H9 (cell line): ENCODE measurements at regions not wholly inside any gene's neighbourhood (a gene's known extent, or its start where the extent isn't known, plus 50 kb on each side); places are given as distances from the start of the nearest gene placed in this dataset.

ENCODE experiments used
- DNase-seq: peaks from one replicate; pipeline ENCODE4 v3.0.0-alpha.2; 2017
- H2AFZ ChIP-seq: one replicate; pipeline ENCODE4 v1.6.1; 2013; ENCODE audit warnings: mild to moderate bottlenecking, low read length, control low read depth, moderate library complexity
- H2AK5ac ChIP-seq: 2 replicates; pipeline ENCODE4 v1.6.1; 2013; ENCODE audit warnings: low read length, control low read depth, mixed read lengths; ENCODE audit not compliant: insufficient read length
- H2BK120ac ChIP-seq: one replicate; pipeline ENCODE4 v1.6.1; 2013; ENCODE audit warnings: low read depth, mild to moderate bottlenecking, low read length, control low read depth, inconsistent platforms; ENCODE audit not compliant: poor library complexity, severe bottlenecking
- H2BK12ac ChIP-seq: 2 replicates; pipeline ENCODE4 v1.6.1; 2013; ENCODE audit warnings: low read length, control low read depth, mixed read lengths, low read depth; ENCODE audit not compliant: insufficient read length
- H2BK15ac ChIP-seq: 2 replicates; pipeline ENCODE4 v1.6.1; 2013; ENCODE audit warnings: low read depth, low read length, control low read depth
- H2BK20ac ChIP-seq: one replicate; pipeline ENCODE4 v1.6.1; 2013; ENCODE audit warnings: low read depth, mild to moderate bottlenecking, low read length, control low read depth, inconsistent platforms; ENCODE audit not compliant: poor library complexity, severe bottlenecking
- H2BK5ac ChIP-seq: 2 replicates; pipeline ENCODE4 v1.6.1; 2013; ENCODE audit warnings: low read length, control low read depth, mixed read lengths; ENCODE audit not compliant: insufficient read length
- H3K14ac ChIP-seq: 2 replicates; pipeline ENCODE4 v1.6.1; 2013; ENCODE audit warnings: low read length, control low read depth; ENCODE audit not compliant: insufficient read depth
- H3K18ac ChIP-seq: 2 replicates; pipeline ENCODE4 v1.6.1; 2013; ENCODE audit warnings: low read depth, mild to moderate bottlenecking, mixed read lengths, low read length, control low read depth; ENCODE audit not compliant: insufficient read length
- H3K23ac ChIP-seq: 2 replicates; pipeline ENCODE4 v1.6.1; 2013; ENCODE audit warnings: low read length, control low read depth, mixed read lengths, low read depth; ENCODE audit not compliant: insufficient read length
- H3K23me2 ChIP-seq: 2 replicates; pipeline ENCODE4 v1.6.1; 2013; ENCODE audit warnings: low read depth, mild to moderate bottlenecking, mixed read lengths, low read length, control low read depth; ENCODE audit not compliant: insufficient read length, poor library complexity, severe bottlenecking
- H3K27ac ChIP-seq: 2 replicates; pipeline ENCODE4 v1.5.1; 2013; ENCODE audit warnings: low read length, control low read depth, mixed read lengths, low read depth; ENCODE audit not compliant: insufficient read length
- H3K27me3 ChIP-seq: 2 replicates; pipeline ENCODE4 v1.6.1; 2013; ENCODE audit warnings: low read length, control low read depth, inconsistent platforms; ENCODE audit not compliant: insufficient read depth
- H3K4ac ChIP-seq: 2 replicates; pipeline ENCODE4 v1.6.1; 2013; ENCODE audit warnings: low read depth, mild to moderate bottlenecking, control low read depth, inconsistent platforms, low read length, moderate library complexity
- H3K4me1 ChIP-seq: 2 replicates; pipeline ENCODE4 v1.6.1; 2013; ENCODE audit warnings: low read length, control low read depth, inconsistent platforms; ENCODE audit not compliant: insufficient read depth
- H3K4me2 ChIP-seq: 2 replicates; pipeline ENCODE4 v1.6.1; 2013; ENCODE audit warnings: low read length, control low read depth, mixed read lengths; ENCODE audit not compliant: insufficient read length, insufficient read depth
- H3K56ac ChIP-seq: 2 replicates; pipeline ENCODE4 v1.6.1; 2013; ENCODE audit warnings: low read depth, mild to moderate bottlenecking, mixed read lengths, low read length, control low read depth; ENCODE audit not compliant: insufficient read length
- H3K79me1 ChIP-seq: 2 replicates; pipeline ENCODE4 v1.6.1; 2013; ENCODE audit warnings: low read depth, mild to moderate bottlenecking, moderate library complexity, low read length, control low read depth, inconsistent platforms; ENCODE audit not compliant: insufficient read depth, poor library complexity, severe bottlenecking
- H3K79me2 ChIP-seq: 2 replicates; pipeline ENCODE4 v1.6.1; 2013; ENCODE audit warnings: low read length, control low read depth, inconsistent platforms; ENCODE audit not compliant: insufficient read depth
- H3K9ac ChIP-seq: 2 replicates; pipeline ENCODE4 v1.6.1; 2013; ENCODE audit warnings: low read length, control low read depth, mixed read lengths; ENCODE audit not compliant: insufficient read length; ENCODE audit errors: extremely low read depth
- H3K9me3 ChIP-seq: one replicate; pipeline ENCODE4 v1.6.1; 2013; ENCODE audit warnings: low read depth, low read length, inconsistent platforms; ENCODE audit not compliant: control insufficient read depth
- H3T11ph ChIP-seq: one replicate; pipeline ENCODE4 v1.6.1; 2013; ENCODE audit warnings: mild to moderate bottlenecking, low read length, control low read depth, inconsistent platforms
- H4K20me1 ChIP-seq: one replicate; pipeline ENCODE4 v1.6.1; 2013; ENCODE audit not compliant: control insufficient read depth, insufficient read length, insufficient read depth
- H4K5ac ChIP-seq: 2 replicates; pipeline ENCODE4 v1.6.1; 2013; ENCODE audit warnings: low read depth, mild to moderate bottlenecking, mixed read lengths, low read length, control low read depth; ENCODE audit not compliant: insufficient read length
- H4K8ac ChIP-seq: replicated peaks from 2 replicates; pipeline ENCODE4 v1.6.1; 2013; ENCODE audit warnings: low read length, control low read depth, mixed read lengths, low read depth; ENCODE audit not compliant: insufficient read length
- H4K91ac ChIP-seq: 2 replicates; pipeline ENCODE4 v1.6.1; 2013; ENCODE audit warnings: low read depth, mild to moderate bottlenecking, moderate library complexity, mixed read lengths, low read length, control low read depth; ENCODE audit not compliant: insufficient read length
- H3K27ac Mint-ChIP-seq, 3 experiments: 2 replicates in 2 of 3; 3 replicates in 1 of 3; pipeline ENCODE4 v1.8.0; 2020 to 2021; ENCODE audit warnings: mixed read lengths in 3 of 3, mild to moderate bottlenecking in 1 of 3, moderate library complexity in 1 of 3
- H3K27me3 Mint-ChIP-seq: 2 replicates; pipeline ENCODE4 v1.8.0; 2021; ENCODE audit warnings: low read depth, mild to moderate bottlenecking, moderate library complexity, mixed read lengths
- H3K36me3 Mint-ChIP-seq, 3 experiments: 2 replicates in 2 of 3; 3 replicates in 1 of 3; pipeline ENCODE4 v1.8.0; 2020 to 2021; ENCODE audit warnings: low read depth in 3 of 3, mixed read lengths in 3 of 3; ENCODE audit not compliant: insufficient read depth in 1 of 3
- H3K4me1 Mint-ChIP-seq, 2 experiments: 2 replicates each; pipeline ENCODE4 v1.8.0; 2020; ENCODE audit warnings: mixed read lengths in 2 of 2
- H3K4me3 Mint-ChIP-seq, 2 experiments: 2 replicates in 1 of 2; 3 replicates in 1 of 2; pipeline ENCODE4 v1.8.0; 2020 to 2021; ENCODE audit warnings: mild to moderate bottlenecking in 2 of 2, mixed read lengths in 2 of 2, moderate library complexity in 1 of 2
- H3K9me3 Mint-ChIP-seq, 2 experiments: 2 replicates in 1 of 2; 3 replicates in 1 of 2; pipeline ENCODE4 v1.8.0; 2020; ENCODE audit warnings: mild to moderate bottlenecking in 2 of 2, mixed read lengths in 2 of 2, moderate library complexity in 1 of 2
- CTCF ChIP-seq: fragments of 200-600 bp; sonication (generic); conservative IDR thresholded peaks from 3 replicates; pipeline ENCODE4 v1.8.0; 2021; ENCODE audit warnings: antibody characterized with exemption, mild to moderate bottlenecking
- WGBS: extraction: QIAGEN DNeasy Blood & Tissue Kit; methylation state at CpG from one replicate; pipeline ENCODE4 v1.1.7; 2013; ENCODE audit warnings: missing lambda C conversion rate, low lambda C conversion rate, mixed read lengths; ENCODE audit not compliant: insufficient read length; ENCODE audit errors: extremely low coverage; 5-methylcytosine and 5-hydroxymethylcytosine counted together

- WGBS, result no CpG with 5 or more reads among the region's 8 CpGs
- Mint-ChIP-seq H3K4me3 (no peak overlapping the region), H3K27me3 (peaks cover 25% of the 10 kb centered on the region)
Observed at GRCh38 chr6:1125297-1125696, 186.6 kb upstream of the FOXQ1 start.

More at GRCh38 chr6:1125297-1125696, 186.6 kb upstream of the FOXQ1 start:
- Histone ChIP-seq H3K18ac (no peak overlapping the region), H4K8ac (no peak overlapping the region), H3K27ac (no peak overlapping the region), H2AFZ (no peak overlapping the region), H3K9ac (no peak overlapping the region), H2AK5ac (no peak overlapping the region), H2BK15ac (no peak overlapping the region), H3K79me2 (no peaks in the 10 kb centered on the region), H4K5ac (no peak overlapping the region), H3K4ac (no peak overlapping the region), H2BK12ac (no peak overlapping the region), H3K56ac (no peak overlapping the region), H3K23ac (no peak overlapping the region), H2BK120ac (no peak overlapping the region), H3K4me1 (no peaks in the 10 kb centered on the region), H2BK5ac (no peak overlapping the region), H3K4me2 (no peak overlapping the region), H3K23me2 (no peaks in the 10 kb centered on the region), H3K27me3 (no peaks in the 10 kb centered on the region), H4K20me1 (peaks cover 3% of the 10 kb centered on the region), H3K14ac (no peak overlapping the region), H3K9me3 (no peaks in the 10 kb centered on the region), H4K91ac (no peak overlapping the region), H3K79me1 (no peaks in the 10 kb centered on the region), H2BK20ac (no peak overlapping the region), H3T11ph (no peak overlapping the region)
- no peak for TF ChIP-seq CTCF
- Mint-ChIP-seq H3K4me1 (no peaks in the 10 kb centered on the region), H3K27ac (no peak overlapping the region), H3K9me3 (no peaks in the 10 kb centered on the region), H3K36me3 (no peaks in the 10 kb centered on the region)
- DNase-seq, result no peak
